CD4-positive, alpha-beta T cell treated with Interleukin-17A for 4 hours (primary cell): ENCODE measurements at regions not wholly inside any gene's neighbourhood (a gene's known extent, or its start where the extent isn't known, plus 50 kb on each side); places are given as distances from the start of the nearest gene placed in this dataset.

ENCODE experiments used
- DNase-seq: peaks from one replicate; pipeline ENCODE4 v3.0.0-alpha.2; 2020; ENCODE audit warnings: mixed read lengths

GRCh38 chr15:88382482-88382983 is 84.7 kb downstream of the MRPL46 start:
- DNase-seq = no peak

DNA sequence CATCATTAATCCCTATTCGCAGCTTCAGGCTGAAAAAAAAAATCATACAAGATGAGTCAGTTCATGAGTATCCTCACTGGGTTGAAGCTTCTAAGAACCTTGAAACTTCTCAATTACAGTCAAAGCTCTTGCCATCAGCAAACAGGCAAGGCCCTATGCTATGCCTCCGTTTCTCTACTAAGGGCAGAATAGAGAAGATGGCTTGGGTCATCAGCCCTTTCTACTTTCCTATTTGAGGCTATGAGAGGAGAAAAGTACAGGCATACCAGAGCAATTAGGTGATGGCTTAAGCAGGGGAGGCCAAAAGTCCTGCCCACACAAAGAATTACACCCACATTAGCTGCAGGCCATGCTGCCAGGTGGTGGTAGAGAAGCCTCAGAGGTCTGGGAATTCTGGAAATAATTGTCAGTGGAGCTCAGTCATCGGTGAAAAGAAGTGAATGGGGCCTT is 89.0 kb downstream of the MRPL46 start:
- DNase-seq = no peak

DNA sequence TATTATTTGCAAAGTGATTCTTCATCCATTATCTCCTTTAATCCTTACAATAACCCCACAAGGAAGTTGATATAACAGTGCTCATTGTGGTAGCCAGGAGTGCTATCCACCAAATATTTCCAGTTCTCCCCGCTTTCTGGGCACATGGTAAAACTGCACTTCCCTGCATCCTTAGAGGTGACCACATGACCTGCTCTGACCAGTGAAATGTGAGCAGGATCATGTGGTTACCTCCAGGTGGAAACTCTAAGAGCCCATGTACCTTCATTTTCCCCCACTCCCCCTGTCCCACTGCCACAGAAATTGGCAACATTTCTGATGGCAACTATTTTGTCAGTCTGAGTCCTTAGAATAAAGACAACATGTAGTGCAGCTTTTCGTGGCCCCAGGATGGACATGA is 89.7 kb downstream of the MRPL46 start:
- no peak for DNase-seq

- no peak for DNase-seq
These were observed 90.5 kb downstream of the MRPL46 start for GRCh38 chr15:88376574-88377174.

GRCh38 chr15:88375234-88375927 is 91.8 kb downstream of the MRPL46 start:
- no peak for DNase-seq

DNA sequence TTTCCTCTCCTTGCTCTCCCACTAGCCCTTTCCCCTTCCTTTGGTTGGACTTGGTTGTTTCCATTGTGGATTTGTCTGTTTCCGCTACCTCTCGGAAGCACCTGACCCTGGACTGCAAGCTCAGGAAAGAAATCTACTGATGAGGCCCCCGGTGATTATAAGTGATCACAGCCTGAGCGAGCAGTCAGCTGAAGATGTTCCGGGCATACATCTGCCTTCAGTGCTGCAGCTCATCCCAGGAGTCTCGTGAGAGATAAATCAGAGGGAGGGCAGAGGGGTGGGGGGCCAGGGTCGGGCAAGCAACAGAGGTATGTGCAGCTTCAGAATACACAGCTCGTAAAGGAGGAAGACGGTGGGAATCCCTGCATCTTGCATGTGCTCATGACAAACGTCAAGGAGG is 102.1 kb downstream of the MRPL46 start:
- DNase-seq = no peak

- DNase-seq = no peak
These were observed 92.2 kb upstream of the NTRK3 start for GRCh38 chr15:88348579-88349230.

DNA sequence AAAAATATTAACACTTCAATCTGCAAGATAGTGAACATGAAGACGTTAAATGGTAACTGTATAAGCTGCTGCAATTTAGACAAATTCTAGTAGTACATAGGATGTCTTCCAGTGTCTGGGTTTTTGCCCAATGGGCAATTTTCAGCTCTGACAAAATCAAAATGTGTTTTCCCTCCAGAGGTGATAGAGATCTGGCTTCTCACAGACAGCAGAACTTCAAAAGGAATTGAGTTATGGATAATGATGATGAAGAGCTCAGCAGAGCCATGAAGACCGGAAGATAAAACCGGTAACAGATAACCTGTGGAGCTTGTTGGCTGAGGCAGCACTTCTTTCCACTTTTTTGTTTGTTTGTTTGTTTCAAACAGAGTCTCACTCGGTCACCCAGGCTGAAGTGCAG is 89.4 kb upstream of the NTRK3 start:
- no peak for DNase-seq

DNA sequence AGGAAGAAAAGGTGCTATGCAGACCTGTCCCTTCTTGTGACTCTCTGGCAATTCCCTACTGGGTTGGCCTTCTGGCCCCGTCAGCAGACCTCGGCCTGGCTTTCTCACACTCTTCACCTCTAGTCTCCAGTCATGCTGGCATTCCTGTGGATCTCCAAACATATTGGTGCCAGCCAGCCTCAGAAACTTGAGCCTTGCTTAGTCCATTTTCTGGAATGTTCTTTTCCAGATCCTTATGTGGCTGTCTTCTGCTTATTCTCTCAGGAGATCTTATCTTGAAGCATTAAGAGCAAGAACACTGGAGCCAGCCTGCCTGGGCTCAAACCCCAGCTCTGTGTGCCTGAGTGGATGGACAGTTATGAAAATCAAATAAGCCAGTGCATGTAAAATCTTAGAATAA is 88.2 kb upstream of the NTRK3 start:
- no peak for DNase-seq

DNA sequence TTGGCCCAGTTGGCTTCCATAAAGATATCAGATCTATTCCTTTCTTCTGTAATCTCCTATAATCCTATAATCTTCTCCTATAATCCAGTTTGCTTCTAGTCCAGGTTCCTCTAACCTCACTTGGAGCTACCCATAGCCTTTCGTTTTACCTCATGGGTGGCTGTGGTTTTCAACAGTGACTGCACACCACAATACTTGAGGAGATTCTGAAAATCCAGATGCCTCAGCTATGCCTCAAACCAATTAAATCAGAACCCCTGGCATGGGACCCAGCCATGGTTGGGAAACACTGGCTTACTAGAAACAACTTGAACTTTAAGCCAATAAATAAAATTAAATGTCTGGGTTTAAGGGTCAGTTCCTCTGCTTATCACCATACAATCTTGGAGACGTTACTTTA is 86.1 kb upstream of the NTRK3 start:
- DNase-seq = no peak

GRCh38 chr15:88341653-88342052 is 85.1 kb upstream of the NTRK3 start:
- DNase-seq = no peak

DNA sequence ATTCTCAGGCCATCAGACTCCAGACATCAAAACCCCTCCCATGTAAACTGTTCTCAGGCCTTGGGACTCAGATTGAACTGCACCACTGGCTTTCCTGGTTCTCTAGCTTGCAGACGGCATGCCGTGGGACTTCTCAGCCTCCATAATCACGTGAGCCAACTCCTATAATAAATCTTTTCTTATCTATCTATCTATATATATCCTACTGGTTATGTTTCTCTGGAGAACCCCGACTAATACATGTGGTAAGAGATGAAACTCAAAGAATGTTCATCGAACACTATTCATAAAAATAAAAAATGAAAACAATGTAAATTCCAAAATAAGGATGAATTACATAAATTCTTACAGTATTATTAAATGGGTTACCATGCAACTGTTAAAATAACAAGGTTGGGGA is 84.5 kb upstream of the NTRK3 start:
- no peak for DNase-seq

- no peak for DNase-seq
These were observed 81.5 kb upstream of the NTRK3 start for GRCh38 chr15:88337993-88338392.

- no peak for DNase-seq
These were observed 78.5 kb upstream of the NTRK3 start for GRCh38 chr15:88335074-88335473.

- no peak for DNase-seq
These were observed 77.9 kb upstream of the NTRK3 start for GRCh38 chr15:88334436-88334835.

DNA sequence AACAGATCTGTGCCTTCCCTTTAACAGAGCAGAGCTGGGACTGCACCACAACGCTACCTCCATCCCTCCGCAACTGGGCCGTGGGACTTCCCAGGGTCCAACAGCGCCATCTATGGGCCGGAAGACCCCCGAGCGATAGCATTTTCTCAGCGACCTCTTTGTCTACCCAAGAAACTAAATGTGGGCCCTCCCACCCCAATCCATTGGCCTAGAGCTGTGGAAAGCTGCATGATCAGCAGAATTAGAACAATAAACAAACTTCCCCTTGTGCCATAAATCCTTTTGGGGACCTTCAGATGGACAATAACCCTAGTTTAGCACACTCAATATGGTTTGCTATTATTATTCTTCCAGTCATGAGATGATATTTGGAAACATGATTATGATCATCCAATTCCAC is 74.8 kb upstream of the NTRK3 start:
- peak; percentile 16 for DNase-seq

GRCh38 chr15:88326924-88327323 is 70.4 kb upstream of the NTRK3 start:
- no peak for DNase-seq

DNA sequence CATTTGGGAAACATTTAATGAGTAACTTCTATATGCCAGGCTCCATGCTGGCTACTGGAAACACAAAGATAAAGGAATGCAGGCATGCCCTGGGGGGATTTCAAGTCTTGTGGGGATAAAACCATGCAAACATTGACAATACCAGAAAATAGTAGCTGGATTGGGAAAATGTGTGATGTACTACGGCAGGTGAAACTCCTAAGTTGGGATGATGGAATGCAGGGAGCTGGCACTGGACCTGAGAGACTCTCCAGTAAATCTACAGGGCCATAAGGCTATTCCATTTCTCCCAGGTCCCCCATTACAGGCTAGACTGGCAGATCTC is 68.2 kb upstream of the NTRK3 start:
- DNase-seq = no peak

DNA sequence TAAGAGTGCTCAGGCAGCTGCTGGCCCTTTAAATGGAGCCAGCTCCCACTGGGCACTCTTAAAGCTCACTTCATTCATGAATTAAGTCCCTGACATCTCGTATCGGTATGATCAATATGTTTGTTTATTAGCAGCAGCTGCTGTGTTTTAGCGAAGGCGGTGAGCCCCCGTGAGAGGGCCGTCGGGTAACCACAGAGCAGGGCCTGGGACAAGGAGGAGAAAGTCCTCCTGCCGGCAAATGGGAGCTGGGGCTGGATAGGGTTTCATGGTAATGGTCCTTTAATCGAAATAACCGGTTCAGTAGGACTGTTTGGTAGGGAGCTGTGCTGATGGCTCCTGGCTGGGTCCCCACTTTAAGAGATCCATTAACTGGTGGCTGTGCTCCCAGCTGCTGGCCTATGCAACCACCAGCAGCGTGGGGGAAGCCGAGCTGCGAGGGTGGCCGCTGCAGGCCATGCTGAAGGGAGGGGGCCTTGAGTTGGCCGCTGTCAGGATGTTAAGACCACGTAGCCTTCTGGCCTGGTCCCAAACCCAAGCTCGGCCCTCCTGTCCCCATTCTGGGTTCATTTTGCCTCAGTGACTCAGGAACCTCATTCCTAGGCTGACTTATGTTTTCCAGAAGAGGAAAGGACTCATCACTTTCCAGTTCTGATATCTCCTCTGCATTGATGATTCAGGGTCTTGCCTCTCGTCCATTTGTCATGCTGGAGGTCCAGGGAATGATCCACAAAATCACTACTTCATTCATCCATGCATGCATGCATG is 67.6 kb upstream of the NTRK3 start:
- DNase-seq = no peak

DNA sequence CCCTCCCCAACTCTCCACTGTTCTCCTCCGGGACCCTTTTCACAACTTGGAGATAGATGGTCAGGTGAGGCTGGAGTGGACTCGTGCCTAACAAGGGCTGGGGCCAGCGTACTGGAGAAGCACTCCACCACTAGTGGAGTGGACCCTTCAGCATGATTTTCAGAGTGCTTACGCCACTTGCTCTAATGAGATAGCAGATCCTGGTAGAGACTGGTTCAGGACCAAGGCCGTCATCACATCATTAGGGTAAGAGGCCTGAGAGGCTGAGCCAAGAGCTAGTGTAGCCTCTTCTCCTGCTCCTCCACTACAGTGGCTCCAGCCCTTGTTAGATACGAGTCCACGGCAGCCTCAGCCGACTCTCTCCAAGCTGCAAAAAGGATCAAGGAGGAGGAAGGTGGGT is 66.9 kb upstream of the NTRK3 start:
- DNase-seq = no peak

GRCh38 chr15:88322461-88322860 is 65.9 kb upstream of the NTRK3 start:
- no peak for DNase-seq

GRCh38 chr15:88321271-88321670 is 64.7 kb upstream of the NTRK3 start:
- DNase-seq = no peak

- no peak for DNase-seq
These were observed 60.0 kb upstream of the NTRK3 start for GRCh38 chr15:88316586-88316985.
